H9 (cell line): ENCODE measurements at regions not wholly inside any gene's neighbourhood (a gene's known extent, or its start where the extent isn't known, plus 50 kb on each side); places are given as distances from the start of the nearest gene placed in this dataset.

Source experiments
- DNase-seq: peaks from one replicate; pipeline ENCODE4 v3.0.0-alpha.2; 2017
- H2AFZ ChIP-seq: one replicate; pipeline ENCODE4 v1.6.1; 2013; ENCODE audit warnings: mild to moderate bottlenecking, low read length, control low read depth, moderate library complexity
- H2AK5ac ChIP-seq: 2 replicates; pipeline ENCODE4 v1.6.1; 2013; ENCODE audit warnings: low read length, control low read depth, mixed read lengths; ENCODE audit not compliant: insufficient read length
- H2BK120ac ChIP-seq: one replicate; pipeline ENCODE4 v1.6.1; 2013; ENCODE audit warnings: low read depth, mild to moderate bottlenecking, low read length, control low read depth, inconsistent platforms; ENCODE audit not compliant: poor library complexity, severe bottlenecking
- H2BK12ac ChIP-seq: 2 replicates; pipeline ENCODE4 v1.6.1; 2013; ENCODE audit warnings: low read length, control low read depth, mixed read lengths, low read depth; ENCODE audit not compliant: insufficient read length
- H2BK15ac ChIP-seq: 2 replicates; pipeline ENCODE4 v1.6.1; 2013; ENCODE audit warnings: low read depth, low read length, control low read depth
- H2BK20ac ChIP-seq: one replicate; pipeline ENCODE4 v1.6.1; 2013; ENCODE audit warnings: low read depth, mild to moderate bottlenecking, low read length, control low read depth, inconsistent platforms; ENCODE audit not compliant: poor library complexity, severe bottlenecking
- H2BK5ac ChIP-seq: 2 replicates; pipeline ENCODE4 v1.6.1; 2013; ENCODE audit warnings: low read length, control low read depth, mixed read lengths; ENCODE audit not compliant: insufficient read length
- H3K14ac ChIP-seq: 2 replicates; pipeline ENCODE4 v1.6.1; 2013; ENCODE audit warnings: low read length, control low read depth; ENCODE audit not compliant: insufficient read depth
- H3K18ac ChIP-seq: 2 replicates; pipeline ENCODE4 v1.6.1; 2013; ENCODE audit warnings: low read depth, mild to moderate bottlenecking, mixed read lengths, low read length, control low read depth; ENCODE audit not compliant: insufficient read length
- H3K23ac ChIP-seq: 2 replicates; pipeline ENCODE4 v1.6.1; 2013; ENCODE audit warnings: low read length, control low read depth, mixed read lengths, low read depth; ENCODE audit not compliant: insufficient read length
- H3K23me2 ChIP-seq: 2 replicates; pipeline ENCODE4 v1.6.1; 2013; ENCODE audit warnings: low read depth, mild to moderate bottlenecking, mixed read lengths, low read length, control low read depth; ENCODE audit not compliant: insufficient read length, poor library complexity, severe bottlenecking
- H3K27ac ChIP-seq: 2 replicates; pipeline ENCODE4 v1.5.1; 2013; ENCODE audit warnings: low read length, control low read depth, mixed read lengths, low read depth; ENCODE audit not compliant: insufficient read length
- H3K27me3 ChIP-seq: 2 replicates; pipeline ENCODE4 v1.6.1; 2013; ENCODE audit warnings: low read length, control low read depth, inconsistent platforms; ENCODE audit not compliant: insufficient read depth
- H3K4ac ChIP-seq: 2 replicates; pipeline ENCODE4 v1.6.1; 2013; ENCODE audit warnings: low read depth, mild to moderate bottlenecking, control low read depth, inconsistent platforms, low read length, moderate library complexity
- H3K4me1 ChIP-seq: 2 replicates; pipeline ENCODE4 v1.6.1; 2013; ENCODE audit warnings: low read length, control low read depth, inconsistent platforms; ENCODE audit not compliant: insufficient read depth
- H3K4me2 ChIP-seq: 2 replicates; pipeline ENCODE4 v1.6.1; 2013; ENCODE audit warnings: low read length, control low read depth, mixed read lengths; ENCODE audit not compliant: insufficient read length, insufficient read depth
- H3K56ac ChIP-seq: 2 replicates; pipeline ENCODE4 v1.6.1; 2013; ENCODE audit warnings: low read depth, mild to moderate bottlenecking, mixed read lengths, low read length, control low read depth; ENCODE audit not compliant: insufficient read length
- H3K79me1 ChIP-seq: 2 replicates; pipeline ENCODE4 v1.6.1; 2013; ENCODE audit warnings: low read depth, mild to moderate bottlenecking, moderate library complexity, low read length, control low read depth, inconsistent platforms; ENCODE audit not compliant: insufficient read depth, poor library complexity, severe bottlenecking
- H3K79me2 ChIP-seq: 2 replicates; pipeline ENCODE4 v1.6.1; 2013; ENCODE audit warnings: low read length, control low read depth, inconsistent platforms; ENCODE audit not compliant: insufficient read depth
- H3K9ac ChIP-seq: 2 replicates; pipeline ENCODE4 v1.6.1; 2013; ENCODE audit warnings: low read length, control low read depth, mixed read lengths; ENCODE audit not compliant: insufficient read length; ENCODE audit errors: extremely low read depth
- H3K9me3 ChIP-seq: one replicate; pipeline ENCODE4 v1.6.1; 2013; ENCODE audit warnings: low read depth, low read length, inconsistent platforms; ENCODE audit not compliant: control insufficient read depth
- H3T11ph ChIP-seq: one replicate; pipeline ENCODE4 v1.6.1; 2013; ENCODE audit warnings: mild to moderate bottlenecking, low read length, control low read depth, inconsistent platforms
- H4K20me1 ChIP-seq: one replicate; pipeline ENCODE4 v1.6.1; 2013; ENCODE audit not compliant: control insufficient read depth, insufficient read length, insufficient read depth
- H4K5ac ChIP-seq: 2 replicates; pipeline ENCODE4 v1.6.1; 2013; ENCODE audit warnings: low read depth, mild to moderate bottlenecking, mixed read lengths, low read length, control low read depth; ENCODE audit not compliant: insufficient read length
- H4K8ac ChIP-seq: replicated peaks from 2 replicates; pipeline ENCODE4 v1.6.1; 2013; ENCODE audit warnings: low read length, control low read depth, mixed read lengths, low read depth; ENCODE audit not compliant: insufficient read length
- H4K91ac ChIP-seq: 2 replicates; pipeline ENCODE4 v1.6.1; 2013; ENCODE audit warnings: low read depth, mild to moderate bottlenecking, moderate library complexity, mixed read lengths, low read length, control low read depth; ENCODE audit not compliant: insufficient read length
- H3K27ac Mint-ChIP-seq, 3 experiments: 2 replicates in 2 of 3; 3 replicates in 1 of 3; pipeline ENCODE4 v1.8.0; 2020 to 2021; ENCODE audit warnings: mixed read lengths in 3 of 3, mild to moderate bottlenecking in 1 of 3, moderate library complexity in 1 of 3
- H3K27me3 Mint-ChIP-seq: 2 replicates; pipeline ENCODE4 v1.8.0; 2021; ENCODE audit warnings: low read depth, mild to moderate bottlenecking, moderate library complexity, mixed read lengths
- H3K36me3 Mint-ChIP-seq, 3 experiments: 2 replicates in 2 of 3; 3 replicates in 1 of 3; pipeline ENCODE4 v1.8.0; 2020 to 2021; ENCODE audit warnings: low read depth in 3 of 3, mixed read lengths in 3 of 3; ENCODE audit not compliant: insufficient read depth in 1 of 3
- H3K4me1 Mint-ChIP-seq, 2 experiments: 2 replicates each; pipeline ENCODE4 v1.8.0; 2020; ENCODE audit warnings: mixed read lengths in 2 of 2
- H3K4me3 Mint-ChIP-seq, 2 experiments: 2 replicates in 1 of 2; 3 replicates in 1 of 2; pipeline ENCODE4 v1.8.0; 2020 to 2021; ENCODE audit warnings: mild to moderate bottlenecking in 2 of 2, mixed read lengths in 2 of 2, moderate library complexity in 1 of 2
- H3K9me3 Mint-ChIP-seq, 2 experiments: 2 replicates in 1 of 2; 3 replicates in 1 of 2; pipeline ENCODE4 v1.8.0; 2020; ENCODE audit warnings: mild to moderate bottlenecking in 2 of 2, mixed read lengths in 2 of 2, moderate library complexity in 1 of 2
- CTCF ChIP-seq: fragments of 200-600 bp; sonication (generic); conservative IDR thresholded peaks from 3 replicates; pipeline ENCODE4 v1.8.0; 2021; ENCODE audit warnings: antibody characterized with exemption, mild to moderate bottlenecking
- WGBS: extraction: QIAGEN DNeasy Blood & Tissue Kit; methylation state at CpG from one replicate; pipeline ENCODE4 v1.1.7; 2013; ENCODE audit warnings: missing lambda C conversion rate, low lambda C conversion rate, mixed read lengths; ENCODE audit not compliant: insufficient read length; ENCODE audit errors: extremely low coverage; 5-methylcytosine and 5-hydroxymethylcytosine counted together

GRCh38 chr2:238511614-238511950, 84.9 kb downstream of the ASB1 start:
- no peak overlapping the region for H4K8ac ChIP-seq
- no peak overlapping the region for H4K91ac ChIP-seq
- H3K79me1 ChIP-seq = no peaks in the 10 kb centered on the region
- no peak overlapping the region for H3K27ac ChIP-seq
- no peaks in the 10 kb centered on the region for H3K9me3 ChIP-seq
- no peak overlapping the region for H4K5ac ChIP-seq
- Mint-ChIP-seq H3K9me3 (peaks cover 1 to 4% of the 10 kb centered on the region in 2 experiments; a peak in 4 of 5 replicates), H3K36me3 (peaks cover 0 to 2% (median 0%) of the 10 kb centered on the region in 3 experiments; a peak in 2 of 7 replicates), H3K4me1 (peaks cover 30 to 54% of the 10 kb centered on the region in 2 experiments), H3K27ac (no peak overlapping the region), H3K27me3 (peaks cover 11% of the 10 kb centered on the region), H3K4me3 (no peak overlapping the region)
- H3K56ac ChIP-seq = no peak overlapping the region
- no peak for TF ChIP-seq CTCF
- no peak overlapping the region for H3T11ph ChIP-seq
- H2BK20ac ChIP-seq = no peak overlapping the region
- H2BK12ac ChIP-seq = no peak overlapping the region
- WGBS = no CpG with 5 or more reads among the region's 10 CpGs
- no peak overlapping the region for H2AFZ ChIP-seq
- H3K27me3 ChIP-seq = no peaks in the 10 kb centered on the region
- no peak overlapping the region for H2BK15ac ChIP-seq
- H3K4ac ChIP-seq = no peak overlapping the region
- no peak overlapping the region for H3K14ac ChIP-seq
- H2BK120ac ChIP-seq = no peak overlapping the region
- no peak overlapping the region for H2BK5ac ChIP-seq
- no peaks in the 10 kb centered on the region for H3K79me2 ChIP-seq
- H3K23ac ChIP-seq = no peak overlapping the region
- H3K4me2 ChIP-seq = no peak overlapping the region
- H3K23me2 ChIP-seq = no peaks in the 10 kb centered on the region
- H2AK5ac ChIP-seq = no peak overlapping the region
- no peaks in the 10 kb centered on the region; the same call in 1 of the 2 replicates for H3K4me1 ChIP-seq
- DNase-seq = no peak
- H4K20me1 ChIP-seq = no peaks in the 10 kb centered on the region
- no peak overlapping the region for H3K18ac ChIP-seq
- H3K9ac ChIP-seq = no peak overlapping the region
